Ishikawa (cell line): ENCODE measurements at regions not wholly inside any gene's neighbourhood (a gene's known extent, or its start where the extent isn't known, plus 50 kb on each side); places are given as distances from the start of the nearest gene placed in this dataset.

Source experiments
- CEBPB ChIP-seq: IDR thresholded peaks from 2 replicates; pipeline ENCODE4 v1.6.1; 2012
- CREB1 ChIP-seq: IDR thresholded peaks from 2 replicates; pipeline ENCODE4 v1.6.1; 2012; ENCODE audit warnings: low read depth
- EGR1 ChIP-seq: IDR thresholded peaks from 2 replicates; pipeline ENCODE4 v1.6.1; 2012
- EP300 ChIP-seq: IDR thresholded peaks from 2 replicates; pipeline ENCODE4 v1.6.1; 2012; ENCODE audit warnings: borderline replicate concordance
- FOXM1 ChIP-seq: IDR thresholded peaks from 2 replicates; pipeline ENCODE4 v1.6.1; 2012; ENCODE audit warnings: low read depth, borderline replicate concordance
- MAX ChIP-seq: IDR thresholded peaks from 2 replicates; pipeline ENCODE4 v1.6.1; 2012
- NFIC ChIP-seq: IDR thresholded peaks from 2 replicates; pipeline ENCODE4 v1.6.1; 2012
- RAD21 ChIP-seq: IDR thresholded peaks from 2 replicates; pipeline ENCODE4 v1.6.1; 2012; ENCODE audit warnings: low read depth
- REST ChIP-seq: IDR thresholded peaks from 2 replicates; pipeline ENCODE4 v1.6.1; 2012; ENCODE audit warnings: low read depth, mild to moderate bottlenecking
- TAF1 ChIP-seq: IDR thresholded peaks from 2 replicates; pipeline ENCODE4 v1.6.1; 2012; ENCODE audit warnings: low read depth, mild to moderate bottlenecking
- TCF12 ChIP-seq: IDR thresholded peaks from 2 replicates; pipeline ENCODE4 v1.6.1; 2012; ENCODE audit warnings: low read depth
- TEAD4 ChIP-seq: IDR thresholded peaks from 2 replicates; pipeline ENCODE4 v1.6.1; 2012
- USF1 ChIP-seq: IDR thresholded peaks from 2 replicates; pipeline ENCODE4 v1.6.1; 2012
- YY1 ChIP-seq: IDR thresholded peaks from 2 replicates; pipeline ENCODE4 v1.6.1; 2012; ENCODE audit warnings: low read depth
- ZBTB7A ChIP-seq: IDR thresholded peaks from 2 replicates; pipeline ENCODE4 v1.6.1; 2012; ENCODE audit warnings: low read depth

GRCh38 chr2:220147161-220148038 is 520.0 kb downstream of the SLC4A3 start:
- TF ChIP-seq TCF12 (no peak), RAD21 (no peak), EGR1 (no peak), REST (no peak), ZBTB7A (no peak), NFIC (no peak), TAF1 (no peak), TEAD4 (no peak), EP300 (no peak), CREB1 (no peak), MAX (no peak), YY1 (no peak), CEBPB (no peak), FOXM1 (no peak), USF1 (no peak)

- TF ChIP-seq TAF1 (no peak), NFIC (no peak), EP300 (no peak), ZBTB7A (no peak), EGR1 (no peak), CEBPB (no peak), TCF12 (no peak), REST (no peak), CREB1 (no peak), TEAD4 (no peak), RAD21 (no peak), FOXM1 (no peak), USF1 (no peak), YY1 (no peak)
These were observed 521.2 kb downstream of the SLC4A3 start for GRCh38 chr2:220148471-220149248.

GRCh38 chr2:220151341-220151740 is 523.9 kb downstream of the SLC4A3 start:
- TF ChIP-seq FOXM1 (no peak), RAD21 (no peak), NFIC (no peak), REST (no peak), ZBTB7A (no peak), USF1 (no peak), EGR1 (no peak), EP300 (no peak), TCF12 (no peak), TEAD4 (no peak), TAF1 (no peak), MAX (no peak), YY1 (no peak), CREB1 (no peak), CEBPB (no peak)
